HFFc6 (cell line): ENCODE measurements at regions not wholly inside any gene's neighbourhood (a gene's known extent, or its start where the extent isn't known, plus 50 kb on each side); places are given as distances from the start of the nearest gene placed in this dataset.

Source experiments
- DNase-seq: peaks from one replicate; pipeline ENCODE4 v3.0.0-alpha.2; 2018
- H3K27ac Mint-ChIP-seq: 2 replicates; pipeline ENCODE4 v1.8.0; 2020; ENCODE audit warnings: mild to moderate bottlenecking, mixed read lengths
- H3K27me3 Mint-ChIP-seq: 2 replicates; pipeline ENCODE4 v1.8.0; 2021; ENCODE audit warnings: mild to moderate bottlenecking, moderate library complexity, mixed read lengths; ENCODE audit not compliant: insufficient read depth
- H3K36me3 Mint-ChIP-seq: 2 replicates; pipeline ENCODE4 v1.8.0; 2021; ENCODE audit warnings: low read depth, mixed read lengths
- H3K4me1 Mint-ChIP-seq: 2 replicates; pipeline ENCODE4 v1.8.0; 2020; ENCODE audit warnings: low read depth, mixed read lengths
- H3K4me3 Mint-ChIP-seq: 2 replicates; pipeline ENCODE4 v1.8.0; 2020; ENCODE audit warnings: mild to moderate bottlenecking, moderate library complexity, mixed read lengths
- H3K9me3 Mint-ChIP-seq: 2 replicates; pipeline ENCODE4 v1.8.0; 2020; ENCODE audit warnings: mild to moderate bottlenecking, mixed read lengths
- TF ChIP-seq, protein P1 (sequence below): fragments of 200-600 bp; sonication (generic); IDR thresholded peaks from 2 replicates; pipeline ENCODE4 v1.5.0; 2021; ENCODE audit warnings: antibody characterized with exemption, mild to moderate bottlenecking

DNA sequence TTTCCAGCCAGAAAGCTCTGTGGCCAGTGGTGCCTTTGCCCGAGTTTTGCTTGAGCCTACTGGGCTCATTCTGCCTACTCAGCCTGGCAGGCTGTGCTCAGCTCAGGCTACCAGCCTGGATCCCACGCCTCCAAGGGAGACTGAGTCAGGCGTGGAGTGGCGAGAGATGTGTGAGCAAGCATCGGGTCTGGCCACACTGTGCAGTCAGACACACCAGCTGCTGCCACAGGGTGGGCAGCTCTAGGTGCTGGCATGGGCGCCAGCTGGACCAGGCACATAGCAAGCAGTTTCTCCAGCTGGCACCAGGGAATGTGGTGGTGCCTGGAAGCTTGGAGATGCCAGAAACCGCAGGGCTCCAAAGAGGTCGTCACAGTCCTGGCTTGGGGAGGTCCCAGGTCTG, 498.5 kb upstream of the CNTN4 start:
- Mint-ChIP-seq H3K27me3 (no peaks in the 10 kb centered on the region), H3K27ac (no peak overlapping the region), H3K4me3 (no peak overlapping the region), H3K4me1 (no peaks in the 10 kb centered on the region), H3K9me3 (peaks cover 32% of the 10 kb centered on the region), H3K36me3 (no peaks in the 10 kb centered on the region)
- no peak for DNase-seq
- TF ChIP-seq, protein P1, sequence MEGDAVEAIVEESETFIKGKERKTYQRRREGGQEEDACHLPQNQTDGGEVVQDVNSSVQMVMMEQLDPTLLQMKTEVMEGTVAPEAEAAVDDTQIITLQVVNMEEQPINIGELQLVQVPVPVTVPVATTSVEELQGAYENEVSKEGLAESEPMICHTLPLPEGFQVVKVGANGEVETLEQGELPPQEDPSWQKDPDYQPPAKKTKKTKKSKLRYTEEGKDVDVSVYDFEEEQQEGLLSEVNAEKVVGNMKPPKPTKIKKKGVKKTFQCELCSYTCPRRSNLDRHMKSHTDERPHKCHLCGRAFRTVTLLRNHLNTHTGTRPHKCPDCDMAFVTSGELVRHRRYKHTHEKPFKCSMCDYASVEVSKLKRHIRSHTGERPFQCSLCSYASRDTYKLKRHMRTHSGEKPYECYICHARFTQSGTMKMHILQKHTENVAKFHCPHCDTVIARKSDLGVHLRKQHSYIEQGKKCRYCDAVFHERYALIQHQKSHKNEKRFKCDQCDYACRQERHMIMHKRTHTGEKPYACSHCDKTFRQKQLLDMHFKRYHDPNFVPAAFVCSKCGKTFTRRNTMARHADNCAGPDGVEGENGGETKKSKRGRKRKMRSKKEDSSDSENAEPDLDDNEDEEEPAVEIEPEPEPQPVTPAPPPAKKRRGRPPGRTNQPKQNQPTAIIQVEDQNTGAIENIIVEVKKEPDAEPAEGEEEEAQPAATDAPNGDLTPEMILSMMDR, result no peak

DNA sequence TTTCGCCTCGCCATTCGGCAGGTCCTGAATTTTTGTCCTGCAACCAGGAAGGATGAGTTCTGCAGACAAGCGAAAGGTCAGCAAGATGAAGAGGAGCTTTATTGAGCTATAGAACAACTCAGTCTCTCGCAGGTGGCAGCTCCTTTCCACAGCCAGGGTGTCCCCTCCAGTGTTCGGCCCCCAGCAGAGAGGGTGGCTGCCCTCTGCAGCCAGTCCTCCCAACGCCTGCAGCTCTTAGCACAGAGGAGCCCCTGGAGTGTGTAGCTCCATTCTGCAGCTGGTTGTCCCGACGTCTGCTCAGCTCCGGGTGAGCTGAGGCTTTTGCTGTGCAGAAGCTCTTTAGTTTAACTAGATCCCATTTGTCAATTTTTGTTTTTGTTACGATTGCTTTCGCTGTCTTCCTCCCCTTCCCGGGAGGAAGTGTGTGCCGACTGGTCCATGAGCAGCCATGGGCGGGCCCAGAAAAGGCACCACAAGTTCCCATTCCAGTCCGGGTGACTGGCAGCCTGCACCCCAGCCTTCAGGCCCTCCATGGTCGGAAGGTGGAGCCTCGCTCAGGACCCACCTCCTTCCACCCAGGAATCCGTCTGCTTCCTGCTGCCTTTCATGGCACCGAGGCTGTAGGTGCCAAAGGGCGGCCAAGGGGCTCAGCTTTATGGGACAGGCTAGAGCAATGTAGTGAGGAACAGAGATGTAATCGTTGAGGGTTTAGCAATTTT, 497.8 kb upstream of the CNTN4 start:
- Mint-ChIP-seq H3K4me3 (no peak overlapping the region), H3K9me3 (peaks cover 28% of the 10 kb centered on the region), H3K27me3 (no peaks in the 10 kb centered on the region), H3K36me3 (no peaks in the 10 kb centered on the region), H3K27ac (no peak overlapping the region), H3K4me1 (no peaks in the 10 kb centered on the region)
- no peak for DNase-seq
- TF ChIP-seq, protein P1, result no peak

DNA sequence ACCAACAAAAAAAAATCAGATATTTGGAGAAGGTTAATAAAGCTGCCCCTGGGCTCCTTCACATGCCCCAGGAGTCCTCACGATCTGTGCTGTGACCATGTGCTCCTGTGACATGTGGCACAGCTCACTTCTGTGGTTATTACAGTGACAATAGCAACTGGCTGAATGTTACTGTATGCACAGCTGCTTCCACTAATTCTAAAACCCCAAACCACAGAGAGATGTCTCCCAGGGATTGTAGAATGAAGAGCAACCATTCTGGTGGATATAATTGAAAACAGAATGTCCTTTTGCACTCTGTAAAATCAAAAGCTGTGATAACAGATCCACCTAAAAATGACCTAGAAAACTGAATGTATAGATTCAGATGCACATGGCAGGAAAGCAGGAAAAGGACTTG, 489.2 kb upstream of the CNTN4 start:
- H3K36me3 Mint-ChIP-seq, result no peaks in the 10 kb centered on the region
- no peaks in the 10 kb centered on the region for H3K4me1 Mint-ChIP-seq
- peaks cover 38% of the 10 kb centered on the region for H3K9me3 Mint-ChIP-seq
- no peak overlapping the region for H3K4me3 Mint-ChIP-seq
- no peaks in the 10 kb centered on the region for H3K27me3 Mint-ChIP-seq
- DNase-seq, result no peak
- TF ChIP-seq, protein P1, result no peak
- no peak overlapping the region for H3K27ac Mint-ChIP-seq

DNA sequence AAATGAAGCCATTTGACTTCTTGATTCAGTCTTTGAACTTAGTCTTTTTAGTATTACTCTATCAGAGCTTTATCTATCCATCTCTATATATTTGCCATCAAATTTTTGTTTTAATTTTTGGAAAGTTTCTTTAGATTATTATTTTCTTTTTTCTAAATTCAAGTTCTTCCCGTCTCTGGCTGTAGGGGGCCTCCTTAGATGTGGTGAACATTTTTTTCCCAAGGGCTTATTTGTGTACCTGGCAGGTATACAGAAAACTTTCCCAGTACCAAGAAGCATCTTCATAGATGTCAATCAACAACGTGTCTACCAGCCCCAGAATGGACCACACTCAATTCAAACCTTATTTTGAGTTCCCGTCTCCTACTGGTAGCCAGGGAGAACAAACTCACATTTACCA, 486.8 kb upstream of the CNTN4 start:
- Mint-ChIP-seq H3K27me3 (no peaks in the 10 kb centered on the region), H3K4me1 (no peaks in the 10 kb centered on the region), H3K9me3 (peaks cover 43% of the 10 kb centered on the region), H3K36me3 (no peaks in the 10 kb centered on the region), H3K27ac (no peak overlapping the region), H3K4me3 (no peak overlapping the region)
- TF ChIP-seq, protein P1, result peak; percentile 23; the same call in 1 of the 2 replicates
- DNase-seq, result no peak

DNA sequence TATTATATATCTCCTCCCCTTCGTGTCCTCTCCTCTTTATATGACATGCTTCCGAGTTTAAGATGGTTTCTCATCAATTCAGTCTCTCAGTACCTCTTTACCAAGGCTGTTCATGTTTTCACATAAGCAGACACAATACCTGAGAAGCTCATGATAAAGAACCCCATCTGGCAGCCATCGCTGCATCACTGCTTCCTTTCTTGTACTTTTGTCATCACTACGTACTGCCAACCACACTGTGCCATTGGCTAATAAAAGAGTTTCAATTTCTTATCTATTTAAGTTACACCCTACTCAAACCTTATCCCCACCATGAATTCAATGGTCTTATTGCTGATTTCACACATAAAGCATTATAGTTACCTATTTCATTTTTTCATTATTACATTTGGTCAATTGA, 484.7 kb upstream of the CNTN4 start:
- DNase-seq, result no peak
- Mint-ChIP-seq H3K27me3 (no peaks in the 10 kb centered on the region), H3K4me1 (no peaks in the 10 kb centered on the region), H3K4me3 (no peak overlapping the region), H3K27ac (no peak overlapping the region), H3K9me3 (peaks cover 53% of the 10 kb centered on the region), H3K36me3 (no peaks in the 10 kb centered on the region)
- TF ChIP-seq, protein P1, result no peak

DNA sequence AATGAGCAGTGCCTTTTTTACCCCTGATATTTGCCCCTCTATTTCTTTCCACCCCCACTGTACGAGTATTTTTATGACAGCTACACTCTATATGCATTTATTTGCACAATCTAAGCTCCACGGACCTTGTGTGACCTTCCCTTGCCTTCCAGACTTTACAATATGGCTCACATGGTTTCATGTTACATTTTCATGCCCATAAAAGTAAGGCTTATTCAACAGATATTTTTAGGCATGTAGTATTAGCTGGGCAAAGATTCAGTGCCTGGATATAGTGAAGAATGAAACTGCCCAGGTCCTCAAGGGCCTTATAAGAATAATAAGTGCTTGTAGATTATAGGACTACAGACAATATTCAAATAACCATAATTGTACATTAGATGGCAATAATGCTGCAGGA, 481.9 kb upstream of the CNTN4 start:
- no peaks in the 10 kb centered on the region for H3K4me1 Mint-ChIP-seq
- no peak overlapping the region for H3K27ac Mint-ChIP-seq
- peaks cover 56% of the 10 kb centered on the region for H3K9me3 Mint-ChIP-seq
- TF ChIP-seq, protein P1, result no peak
- H3K36me3 Mint-ChIP-seq, result no peaks in the 10 kb centered on the region
- H3K27me3 Mint-ChIP-seq, result no peaks in the 10 kb centered on the region
- no peak overlapping the region for H3K4me3 Mint-ChIP-seq
- no peak for DNase-seq
